AG04450 (cell line): ENCODE measurements at regions not wholly inside any gene's neighbourhood (a gene's known extent, or its start where the extent isn't known, plus 50 kb on each side); places are given as distances from the start of the nearest gene placed in this dataset.
A peak's percentile ranks its signal among the peaks of the same experiment; 100 is the strongest.

Source experiments
- CTCF ChIA-PET: fragments of 300-600, 350-600 bp; formaldehyde crosslinking; extraction: SDS; loops from one replicate; lab custom pipeline; 2022; ENCODE audit warnings: antibody characterized with exemption, inconsistent platforms; lab: Charles Lee
- POLR2A ChIA-PET: fragments of 350-600 bp; formaldehyde crosslinking; extraction: SDS; loops from one replicate; lab custom pipeline; 2021; ENCODE audit warnings: antibody characterized with exemption, inconsistent platforms; lab: Yijun Ruan, JAX
- DNase-seq: peaks from one replicate; pipeline ENCODE4 v3.0.0-alpha.2; 2011; ENCODE audit warnings: low read depth, low spot score
- H3K27ac ChIP-seq: one replicate; pipeline ENCODE4 v1.5.1; 2012; ENCODE audit warnings: low read depth, low read length, control low read depth
- H3K27me3 ChIP-seq: one replicate; pipeline ENCODE4 v1.6.0; 2012; ENCODE audit warnings: low read length; ENCODE audit not compliant: control insufficient read depth, insufficient read depth
- H3K4me3 ChIP-seq: 2 replicates; pipeline ENCODE4 v1.5.1; 2011; ENCODE audit warnings: mild to moderate bottlenecking, low read depth, low read length, control low read depth
- H3K9me3 ChIP-seq: 2 replicates; pipeline ENCODE4 v1.5.1; 2012; ENCODE audit warnings: low read length; ENCODE audit not compliant: control insufficient read depth, insufficient read depth
- TF ChIP-seq, protein P1 (sequence below): IDR thresholded peaks from 2 replicates; pipeline ENCODE4 v1.5.1; 2011; ENCODE audit warnings: low read depth, low read length, control low read depth, inconsistent platforms

DNA sequence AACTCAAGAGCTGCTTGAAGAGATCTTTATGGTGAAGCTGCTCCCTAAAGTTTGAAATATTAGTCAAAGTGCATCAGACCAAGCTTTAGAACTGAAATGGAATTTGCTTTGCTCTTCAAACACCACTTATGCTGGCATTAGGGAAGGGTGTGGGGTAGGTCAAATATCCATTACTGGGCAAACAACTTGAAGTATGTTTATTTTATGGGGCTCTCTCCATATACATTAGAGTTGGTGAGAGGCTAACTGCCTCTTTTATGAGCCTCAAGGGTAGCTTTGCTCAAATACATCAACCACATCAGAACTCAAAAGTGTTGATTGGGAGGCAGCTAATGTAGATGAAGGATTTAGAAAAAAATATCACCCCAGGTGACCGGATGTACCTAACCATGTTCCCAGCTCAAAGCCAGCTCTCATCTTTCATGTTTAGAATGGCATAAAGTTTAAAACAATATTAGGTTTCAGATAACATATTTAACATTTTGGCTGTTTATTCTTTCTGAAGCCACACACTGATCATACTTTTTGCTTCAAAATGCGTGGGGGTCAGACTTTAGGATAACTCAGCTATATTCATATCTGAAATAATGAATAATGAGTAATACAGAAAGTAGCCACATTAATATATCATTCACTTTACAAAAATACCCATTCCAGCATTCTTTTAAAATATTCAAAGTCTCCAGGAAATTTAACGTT is 318.6 kb downstream of the PTEN start:
- Histone ChIP-seq H3K27ac (no peak overlapping the region), H3K9me3 (no peaks in the 10 kb centered on the region), H3K4me3 (no peak overlapping the region), H3K27me3 (no peaks in the 10 kb centered on the region)
- CTCF ChIA-PET: interaction anchor here (1.5 kb wide), 1 partner anchor 371 kb away, joined by 4 read pairs; no protein-coding TSS in a partner anchor
- DNase-seq: no peak
- TF ChIP-seq, protein P1, sequence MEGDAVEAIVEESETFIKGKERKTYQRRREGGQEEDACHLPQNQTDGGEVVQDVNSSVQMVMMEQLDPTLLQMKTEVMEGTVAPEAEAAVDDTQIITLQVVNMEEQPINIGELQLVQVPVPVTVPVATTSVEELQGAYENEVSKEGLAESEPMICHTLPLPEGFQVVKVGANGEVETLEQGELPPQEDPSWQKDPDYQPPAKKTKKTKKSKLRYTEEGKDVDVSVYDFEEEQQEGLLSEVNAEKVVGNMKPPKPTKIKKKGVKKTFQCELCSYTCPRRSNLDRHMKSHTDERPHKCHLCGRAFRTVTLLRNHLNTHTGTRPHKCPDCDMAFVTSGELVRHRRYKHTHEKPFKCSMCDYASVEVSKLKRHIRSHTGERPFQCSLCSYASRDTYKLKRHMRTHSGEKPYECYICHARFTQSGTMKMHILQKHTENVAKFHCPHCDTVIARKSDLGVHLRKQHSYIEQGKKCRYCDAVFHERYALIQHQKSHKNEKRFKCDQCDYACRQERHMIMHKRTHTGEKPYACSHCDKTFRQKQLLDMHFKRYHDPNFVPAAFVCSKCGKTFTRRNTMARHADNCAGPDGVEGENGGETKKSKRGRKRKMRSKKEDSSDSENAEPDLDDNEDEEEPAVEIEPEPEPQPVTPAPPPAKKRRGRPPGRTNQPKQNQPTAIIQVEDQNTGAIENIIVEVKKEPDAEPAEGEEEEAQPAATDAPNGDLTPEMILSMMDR: no peak
- POLR2A ChIA-PET: no interaction called here

DNA sequence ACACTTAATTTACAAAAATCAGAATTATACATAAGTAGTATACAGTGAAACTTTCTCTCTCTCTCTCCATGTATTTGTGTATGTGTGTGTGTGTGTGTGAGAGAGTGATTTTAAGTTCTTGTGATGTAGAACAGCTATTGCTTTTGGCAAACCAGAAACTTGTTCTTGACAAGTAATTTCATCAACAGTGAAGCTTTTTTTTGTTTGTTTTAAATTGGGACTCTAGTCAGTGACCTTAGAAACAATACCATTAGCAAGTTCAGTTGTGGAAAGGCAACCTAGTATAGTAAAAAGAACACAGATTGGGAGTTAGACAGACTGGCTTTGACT is 319.1 kb downstream of the PTEN start:
- POLR2A ChIA-PET: no interaction called here
- CTCF ChIA-PET: no interaction called here

GRCh38 chr10:88184543-88185297 is 321.3 kb downstream of the PTEN start:
- ChIA-PET POLR2A (no interaction called here), CTCF (interaction anchor here (0.6 to 0.9 kb wide), 3 partner anchors 119 to 205 kb away, joined by 3 to 5 read pairs (median 3); no protein-coding TSS in a partner anchor)
- no peak overlapping the region for H3K27ac ChIP-seq
- H3K4me3 ChIP-seq: no peak overlapping the region
- TF ChIP-seq, protein P1: no peak
- no peak for DNase-seq
- no peaks in the 10 kb centered on the region for H3K27me3 ChIP-seq
- H3K9me3 ChIP-seq: no peaks in the 10 kb centered on the region

More for the DNA sequence above, 319.1 kb downstream of the PTEN start:
- no peaks in the 10 kb centered on the region for H3K27me3 ChIP-seq
- TF ChIP-seq, protein P1: no peak
- no peak overlapping the region for H3K27ac ChIP-seq
- no peak overlapping the region for H3K4me3 ChIP-seq
- DNase-seq: no peak
- no peaks in the 10 kb centered on the region for H3K9me3 ChIP-seq

DNA sequence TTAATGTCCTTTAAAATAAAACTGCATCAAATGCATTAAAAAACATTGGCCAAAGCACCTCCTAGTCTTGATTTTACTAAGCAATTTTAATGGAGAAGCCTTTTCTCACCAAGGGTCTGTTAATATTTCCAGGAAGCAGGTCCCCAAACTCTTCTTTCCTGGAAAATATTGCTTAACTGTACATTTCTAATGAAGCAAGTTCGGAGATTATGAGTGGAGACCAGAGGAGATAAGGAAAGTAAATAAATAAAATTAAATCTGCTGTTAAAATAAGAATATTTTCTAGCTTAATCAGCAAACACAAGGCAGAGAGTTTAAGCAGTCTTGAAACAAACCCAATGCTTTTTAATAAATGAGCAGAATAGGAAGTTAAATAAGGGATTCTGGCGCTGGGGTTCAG is 322.4 kb downstream of the PTEN start:
- DNase-seq: no peak
- TF ChIP-seq, protein P1: no peak
- Histone ChIP-seq H3K9me3 (no peaks in the 10 kb centered on the region), H3K27me3 (no peaks in the 10 kb centered on the region), H3K27ac (no peak overlapping the region), H3K4me3 (no peak overlapping the region)
- ChIA-PET POLR2A (no interaction called here), CTCF (interaction anchor here (0.5 to 1.2 kb wide), 3 partner anchors 9 to 380 kb away, joined by 3 to 5 read pairs (median 3); no protein-coding TSS in a partner anchor)

GRCh38 chr10:88186335-88186734 is 322.9 kb downstream of the PTEN start:
- H3K4me3 ChIP-seq: no peak overlapping the region
- TF ChIP-seq, protein P1: no peak
- ChIA-PET POLR2A (no interaction called here), CTCF (interaction anchor here (1.2 kb wide), 1 partner anchor 10 kb away, joined by 3 read pairs; no protein-coding TSS in a partner anchor)
- H3K27ac ChIP-seq: no peak overlapping the region
- peak; percentile 67 for DNase-seq
- H3K9me3 ChIP-seq: no peaks in the 10 kb centered on the region
- no peaks in the 10 kb centered on the region for H3K27me3 ChIP-seq
